Keratinocyte (primary cell): ENCODE measurements at regions not wholly inside any gene's neighbourhood (a gene's known extent, or its start where the extent isn't known, plus 50 kb on each side); places are given as distances from the start of the nearest gene placed in this dataset.
"Not testable (repeated sequence)": the region's sequence is repeated elsewhere in the genome, so short reads cannot be mapped to it uniquely, and the experiment has no call there.

ENCODE experiments used
- DNase-seq: peaks from one replicate; pipeline ENCODE4 v3.0.0-alpha.2; 2011; ENCODE audit warnings: low read depth, missing footprints, low spot score
- FAIRE-seq: peaks from 2 replicates; lab custom pipeline; 2011; peaks lifted over from hg19 to GRCh38; lab: Jason Lieb, UNC
- H2AFZ ChIP-seq: 2 replicates; pipeline ENCODE4 v1.6.0; 2012; ENCODE audit warnings: low read length, control low read depth, inconsistent platforms; ENCODE audit not compliant: control insufficient read depth
- H3K27ac ChIP-seq: 2 replicates; pipeline ENCODE4 v1.5.1; 2011; ENCODE audit warnings: low read length; ENCODE audit not compliant: control insufficient read depth, insufficient read depth
- H3K27me3 ChIP-seq: 3 replicates; pipeline ENCODE4 v1.6.0; 2011; ENCODE audit warnings: low read length; ENCODE audit not compliant: control insufficient read depth, insufficient read depth; ENCODE audit errors: extremely low read depth
- H3K36me3 ChIP-seq, 2 experiments: 2 replicates in 1 of 2; 3 replicates in 1 of 2; pipeline ENCODE4 v1.5.1; 2011; ENCODE audit warnings: low read length in 2 of 2, mild to moderate bottlenecking in 1 of 2; ENCODE audit not compliant: control insufficient read depth in 2 of 2, insufficient read depth in 2 of 2; ENCODE audit errors: extremely low read depth in 1 of 2
- H3K4me1 ChIP-seq: 3 replicates; pipeline ENCODE4 v1.5.1; 2011; ENCODE audit warnings: low read length; ENCODE audit not compliant: control insufficient read depth, insufficient read depth; ENCODE audit errors: extremely low read depth
- H3K4me2 ChIP-seq: 3 replicates; pipeline ENCODE4 v1.6.0; 2011; ENCODE audit warnings: low read depth, low read length; ENCODE audit not compliant: control insufficient read depth, insufficient read depth; ENCODE audit errors: extremely low read depth
- H3K4me3 ChIP-seq, 3 experiments: fragments of 200-600 bp in 1 of 3; sonication (generic) in 1 of 3; 2 replicates in 2 of 3; 3 replicates in 1 of 3; pipeline ENCODE4 v1.5.1; 2011 to 2016; ENCODE audit warnings: low read length in 3 of 3, mild to moderate bottlenecking in 3 of 3, control low read depth in 2 of 3, inconsistent platforms in 1 of 3, low read depth in 1 of 3, mixed read lengths in 1 of 3, mixed run types in 1 of 3, moderate library complexity in 1 of 3; ENCODE audit not compliant: control insufficient read depth in 2 of 3, insufficient read depth in 2 of 3; ENCODE audit errors: extremely low read depth in 1 of 3
- H3K79me2 ChIP-seq: 2 replicates; pipeline ENCODE4 v1.6.0; 2012; ENCODE audit warnings: low read length; ENCODE audit not compliant: control insufficient read depth, insufficient read depth
- H3K9ac ChIP-seq: 3 replicates; pipeline ENCODE4 v1.6.0; 2011; ENCODE audit warnings: low read length; ENCODE audit not compliant: control insufficient read depth, insufficient read depth; ENCODE audit errors: extremely low read depth
- H3K9me1 ChIP-seq: 3 replicates; pipeline ENCODE4 v1.6.0; 2011; ENCODE audit warnings: low read length; ENCODE audit not compliant: control insufficient read depth, insufficient read depth; ENCODE audit errors: extremely low read depth
- H3K9me3 ChIP-seq: 2 replicates; pipeline ENCODE4 v1.5.1; 2012; ENCODE audit warnings: low read depth, low read length; ENCODE audit not compliant: control insufficient read depth
- H4K20me1 ChIP-seq: 3 replicates; pipeline ENCODE4 v1.6.0; 2011; ENCODE audit warnings: low read length; ENCODE audit not compliant: control insufficient read depth, insufficient read depth; ENCODE audit errors: extremely low read depth
- CTCF ChIP-seq, 3 experiments: IDR thresholded peaks in 1 of 3; conservative IDR thresholded peaks in 1 of 3; optimal IDR thresholded peaks in 1 of 3; 2 replicates in 2 of 3; 3 replicates in 1 of 3; pipeline versions ENCODE3 to v1.5.1; 2011; ENCODE audit warnings: low read length in 3 of 3, mild to moderate bottlenecking in 3 of 3, moderate library complexity in 2 of 3, control low read depth in 1 of 3, inconsistent platforms in 1 of 3; ENCODE audit not compliant: insufficient read depth in 2 of 3; ENCODE audit errors: extremely low read depth in 1 of 3
- EZH2 ChIP-seq: IDR thresholded peaks from one replicate; pipeline ENCODE4 v1.6.1; 2012; ENCODE audit warnings: inconsistent platforms, mild to moderate bottlenecking, low read length, moderate library complexity
- dilution Hi-C: fragments of 300-500 bp; cut with MboI; formaldehyde crosslinking; loops from one replicate; pipeline ENCODE4 v1.7.0; 2020; ENCODE audit warnings: low sequenced_read_pairs; ENCODE audit not compliant: extremely low pct_ligation_motif_present

- Histone ChIP-seq H3K27me3 (peaks cover 22% of the 10 kb centered on the region), H4K20me1 (no peaks in the 10 kb centered on the region), H2AFZ (no peak overlapping the region), H3K4me2 (no peak overlapping the region), H3K4me3 (no peak overlapping the region), H3K79me2 (no peaks in the 10 kb centered on the region), H3K9ac (no peak overlapping the region), H3K9me1 (no peaks in the 10 kb centered on the region), H3K4me1 (no peaks in the 10 kb centered on the region), H3K36me3 (no peaks in the 10 kb centered on the region), H3K9me3 (no peaks in the 10 kb centered on the region), H3K27ac (no peak overlapping the region)
- no peak for TF ChIP-seq EZH2
- DNase-seq = no peak
- dilution Hi-C loops = no loop called here
- no peak for FAIRE-seq
Observed at GRCh38 chr5:123283031-123283430, 140.2 kb downstream of the CEP120 start.

GRCh38 chr5:123282444-123282843 is 140.8 kb downstream of the CEP120 start:
- DNase-seq = no peak
- Histone ChIP-seq H3K4me2 (no peak overlapping the region), H3K79me2 (no peaks in the 10 kb centered on the region), H3K4me1 (no peaks in the 10 kb centered on the region), H3K4me3 (no peak overlapping the region), H3K9me3 (no peaks in the 10 kb centered on the region), H2AFZ (no peak overlapping the region), H3K27ac (no peak overlapping the region), H3K36me3 (no peaks in the 10 kb centered on the region), H3K27me3 (peaks cover 22% of the 10 kb centered on the region), H3K9me1 (no peaks in the 10 kb centered on the region), H4K20me1 (no peaks in the 10 kb centered on the region), H3K9ac (no peak overlapping the region)
- no peak for TF ChIP-seq EZH2
- no peak for TF ChIP-seq CTCF (optimal IDR thresholded peaks at IDR 0.05 in 1 of 3, IDR thresholded peaks at IDR 0.05 in 1 of 3, conservative IDR thresholded peaks at IDR 0.05 in 1 of 3; ENCODE audit: extremely low read depth in 1 of 3, insufficient read depth in 2 of 3, low read length in 3 of 3)
- no peak for FAIRE-seq
- dilution Hi-C loops = no loop called here

GRCh38 chr5:123280854-123281253 is 142.3 kb downstream of the CEP120 start:
- H3K36me3 ChIP-seq, H3K9me1 ChIP-seq, H3K4me2 ChIP-seq, H4K20me1 ChIP-seq, H2AFZ ChIP-seq, dilution Hi-C loops, H3K27ac ChIP-seq, H3K4me3 ChIP-seq, H3K9ac ChIP-seq, FAIRE-seq, H3K4me1 ChIP-seq, H3K9me3 ChIP-seq, H3K79me2 ChIP-seq, DNase-seq: not testable (repeated sequence)
- peaks cover 21% of the 10 kb centered on the region for H3K27me3 ChIP-seq
